Body of pancreas (tissue), 4 donors: ENCODE measurements at regions not wholly inside any gene's neighbourhood (a gene's known extent, or its start where the extent isn't known, plus 50 kb on each side); places are given as distances from the start of the nearest gene placed in this dataset.
A peak's percentile ranks its signal among the peaks of the same experiment; 100 is the strongest.

Experiments used
- ATAC-seq: fragments of 150-250 bp; one replicate; pipeline ENCODE4 v1.9.1; 2016
- DNase-seq, 4 donors: peaks; one replicate each; pipeline ENCODE4 v3.0.0-alpha.2; 2019
- H3K27ac ChIP-seq, 4 donors: fragments of 200-600 bp; sonication (generic); 1 replicate in 3 of 4; 2 replicates in 1 of 4; pipeline versions ENCODE4 v1.5.1 to v1.6.1; 2016 to 2019; ENCODE audit warnings: mild to moderate bottlenecking in 1 of 4, mixed read lengths in 1 of 4, moderate library complexity in 1 of 4
- H3K27me3 ChIP-seq, 2 donors: fragments of 200-600 bp; sonication (generic); one replicate each; pipeline ENCODE4 v1.6.0; 2016; ENCODE audit warnings: mild to moderate bottlenecking in 1 of 2
- H3K36me3 ChIP-seq, 2 donors: fragments of 200-600 bp; sonication (generic); replicated peaks in 1 of 2; 2 replicates each; pipeline ENCODE4 v1.5.1; 2016; ENCODE audit warnings: low read depth in 2 of 2; ENCODE audit not compliant: insufficient read depth in 1 of 2
- H3K4me1 ChIP-seq: fragments of 200-600 bp; sonication (generic); one replicate; pipeline ENCODE4 v1.6.0; 2016
- H3K4me3 ChIP-seq, 2 donors: fragments of 200-600 bp; sonication (generic); 1 replicate in 1 of 2; 2 replicates in 1 of 2; pipeline ENCODE4 v1.5.1; 2016 to 2019
- H3K9me3 ChIP-seq, 3 donors: fragments of 200-600 bp; sonication (generic); 1 replicate in 2 of 3; 2 replicates in 1 of 3; pipeline ENCODE4 v1.5.1; 2016
- POLR2A ChIP-seq, 3 donors: fragments of 450-650 bp; IDR thresholded peaks; one replicate each; pipeline ENCODE4 v1.6.1; 2016; ENCODE audit warnings: antibody characterized with exemption in 3 of 3, mild to moderate bottlenecking in 2 of 3
- WGBS, 2 donors: methylation state at CpG; one replicate each; pipeline ENCODE4 v1.1.5; 2017; 5-methylcytosine and 5-hydroxymethylcytosine counted together
- intact Hi-C: fragments of 100-400 bp; cut with DNase I; formaldehyde crosslinking; loops from one replicate; pipeline ENCODE4 v1.15.1; 2023
- TF ChIP-seq, protein P1 (sequence below), 7 experiments: fragments of 450-650 bp in 4 of 7; fragments of 200-600 bp in 3 of 7; sonication (generic) in 3 of 7; IDR thresholded peaks; one replicate each; pipeline ENCODE4 v1.5.1; 2016 to 2019; ENCODE audit warnings: antibody characterized with exemption in 7 of 7

DNA sequence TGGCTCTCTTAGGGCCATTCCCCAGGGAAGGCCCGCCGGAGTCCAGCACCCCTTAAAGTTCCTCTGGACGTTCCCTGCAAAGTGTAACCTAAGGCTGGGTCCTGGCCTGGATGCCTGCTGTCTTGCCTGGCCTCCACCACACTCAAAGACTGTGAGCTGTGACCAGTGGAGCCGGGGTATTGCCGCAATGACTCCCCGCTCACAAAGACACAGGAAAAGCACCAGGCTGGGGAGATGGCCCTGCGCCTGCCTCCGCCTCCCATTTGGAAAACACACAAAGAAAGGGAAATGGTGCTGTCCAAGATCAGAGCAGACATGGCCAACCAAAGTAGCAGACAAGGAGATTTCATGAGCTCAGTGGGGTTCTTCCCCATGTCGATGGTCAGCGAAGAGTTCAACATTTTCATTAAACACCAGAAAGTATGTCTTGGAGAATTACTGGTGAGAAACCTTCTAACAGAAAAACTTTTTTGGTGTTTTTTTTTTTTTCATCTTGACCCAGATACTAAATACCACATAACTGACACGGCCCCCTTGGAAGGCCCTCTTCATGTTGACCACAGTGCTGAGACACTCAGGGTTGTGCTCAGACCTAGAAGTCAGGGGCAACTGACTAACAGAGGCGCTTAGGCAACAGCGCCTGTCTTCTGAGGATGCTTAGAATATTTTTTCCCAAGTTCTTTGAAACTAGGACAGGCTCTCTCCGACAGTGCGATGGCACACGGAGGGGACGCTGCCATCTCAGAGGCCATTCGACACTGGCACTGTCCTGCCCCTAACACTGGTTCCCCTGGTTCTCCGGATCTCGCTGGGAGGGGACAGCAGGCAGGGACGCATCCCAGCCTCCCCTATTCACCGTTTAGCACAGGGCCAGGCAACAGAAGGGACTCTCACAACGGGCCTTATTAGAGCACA, 226.4 kb upstream of the ID2 start:
- H3K27ac ChIP-seq: no peak overlapping the region
- intact Hi-C loops: no loop called here

DNA sequence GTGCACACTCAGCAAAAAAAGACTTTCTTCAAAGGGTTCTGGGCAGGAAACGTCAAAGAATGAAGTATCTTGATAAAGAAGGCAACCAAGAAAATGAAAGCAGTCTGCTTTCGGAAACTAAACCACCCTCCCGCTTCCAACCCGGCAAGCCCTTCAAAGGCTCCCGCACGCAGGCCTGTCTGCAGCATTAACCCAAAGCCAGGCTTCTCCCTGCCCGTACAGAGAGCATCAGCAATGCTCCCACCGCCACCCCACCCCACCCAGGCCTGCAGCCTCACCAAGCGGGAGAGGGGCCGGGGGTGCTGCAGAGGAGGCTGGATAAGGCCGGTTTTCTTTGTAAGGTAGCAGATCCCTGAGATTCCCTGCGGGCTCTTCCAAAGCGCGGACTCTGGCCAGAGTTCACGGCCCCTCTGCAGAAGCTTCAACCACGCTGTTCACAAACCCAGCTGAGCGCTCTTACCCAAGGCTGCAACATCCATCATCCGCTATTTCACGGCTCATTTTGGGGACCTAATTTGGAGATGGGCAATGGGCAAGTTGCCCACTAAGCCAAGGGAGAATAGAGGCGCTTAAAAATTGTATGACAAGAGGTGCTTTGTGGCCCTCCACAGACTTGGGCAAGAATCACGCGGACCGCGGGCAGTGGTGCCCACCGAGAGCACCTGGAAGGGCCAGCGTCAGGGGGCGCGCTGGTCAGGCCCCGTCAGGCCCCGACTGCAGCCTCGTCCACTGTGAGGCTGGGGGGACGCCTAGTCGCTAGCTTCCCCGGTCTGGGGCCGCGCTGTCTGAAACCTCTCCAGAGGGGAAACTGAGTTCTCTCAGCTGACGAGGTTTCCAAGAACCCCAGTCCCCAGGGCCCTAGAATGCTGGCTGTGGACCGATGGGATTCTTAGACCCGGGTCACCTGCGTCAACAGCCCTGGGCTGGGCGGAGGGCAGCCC, 225.4 kb upstream of the ID2 start:
- TF ChIP-seq, protein P1, sequence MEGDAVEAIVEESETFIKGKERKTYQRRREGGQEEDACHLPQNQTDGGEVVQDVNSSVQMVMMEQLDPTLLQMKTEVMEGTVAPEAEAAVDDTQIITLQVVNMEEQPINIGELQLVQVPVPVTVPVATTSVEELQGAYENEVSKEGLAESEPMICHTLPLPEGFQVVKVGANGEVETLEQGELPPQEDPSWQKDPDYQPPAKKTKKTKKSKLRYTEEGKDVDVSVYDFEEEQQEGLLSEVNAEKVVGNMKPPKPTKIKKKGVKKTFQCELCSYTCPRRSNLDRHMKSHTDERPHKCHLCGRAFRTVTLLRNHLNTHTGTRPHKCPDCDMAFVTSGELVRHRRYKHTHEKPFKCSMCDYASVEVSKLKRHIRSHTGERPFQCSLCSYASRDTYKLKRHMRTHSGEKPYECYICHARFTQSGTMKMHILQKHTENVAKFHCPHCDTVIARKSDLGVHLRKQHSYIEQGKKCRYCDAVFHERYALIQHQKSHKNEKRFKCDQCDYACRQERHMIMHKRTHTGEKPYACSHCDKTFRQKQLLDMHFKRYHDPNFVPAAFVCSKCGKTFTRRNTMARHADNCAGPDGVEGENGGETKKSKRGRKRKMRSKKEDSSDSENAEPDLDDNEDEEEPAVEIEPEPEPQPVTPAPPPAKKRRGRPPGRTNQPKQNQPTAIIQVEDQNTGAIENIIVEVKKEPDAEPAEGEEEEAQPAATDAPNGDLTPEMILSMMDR (IDR thresholded peaks at IDR 0.05): no peak
- no peak for TF ChIP-seq POLR2A (IDR thresholded peaks at IDR 0.05)
- Histone ChIP-seq H3K9me3 (peaks cover 0 to 4% (median 0%) of the 10 kb centered on the region in 3 donors), H3K27ac (peak overlapping the region in 3 of 4 donors; percentile 51 to 74 (median 58)), H3K27me3 (no peaks in the 10 kb centered on the region), H3K4me3 (no peak overlapping the region), H3K36me3 (no peaks in the 10 kb centered on the region), H3K4me1 (peaks cover 20% of the 10 kb centered on the region)
- DNase-seq (no peak), ATAC-seq (no peak)
- intact Hi-C loops: no loop called here
- WGBS, 2 donors: 74 to 90% methylated on average over 30 to 38 of the region's 41 CpGs

More for the DNA sequence above, 226.4 kb upstream of the ID2 start:
- Histone ChIP-seq H3K4me1 (peaks cover 20% of the 10 kb centered on the region), H3K36me3 (no peaks in the 10 kb centered on the region), H3K27me3 (no peaks in the 10 kb centered on the region), H3K4me3 (no peak overlapping the region), H3K9me3 (peaks cover 0 to 4% (median 0%) of the 10 kb centered on the region in 3 donors)
- WGBS, 2 donors: 81 to 89% methylated on average over 13 to 23 of the region's 23 CpGs
- DNase-seq (no peak), ATAC-seq (no peak)
- TF ChIP-seq, protein P1 (IDR thresholded peaks at IDR 0.05): no peak
- no peak for TF ChIP-seq POLR2A (IDR thresholded peaks at IDR 0.05)

DNA sequence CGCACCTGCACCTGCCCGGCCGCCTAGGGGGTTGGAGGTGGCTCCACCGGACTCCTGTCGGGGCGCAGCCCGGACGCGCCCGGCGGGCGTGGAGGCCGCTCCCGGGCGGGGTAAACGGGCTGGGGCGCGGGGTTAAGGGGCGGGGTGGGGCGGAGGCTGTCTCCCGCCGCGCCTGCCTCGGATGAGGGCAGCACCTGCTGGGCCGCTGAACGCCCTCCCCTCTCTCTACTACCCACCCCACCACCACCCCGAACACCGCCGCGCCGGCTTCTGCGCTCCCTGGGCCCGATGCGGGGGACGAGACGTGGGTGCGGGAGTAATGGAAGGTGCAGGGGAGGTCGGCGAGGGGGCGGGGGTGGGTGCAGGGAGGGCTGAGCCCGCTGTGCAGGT, 224.8 kb upstream of the ID2 start:
- TF ChIP-seq, protein P1 (IDR thresholded peaks at IDR 0.05): no peak
- TF ChIP-seq POLR2A (IDR thresholded peaks at IDR 0.05): no peak
- intact Hi-C loops: no loop called here
- peak overlapping the region; percentile 43 to 74 (median 54) for H3K27ac ChIP-seq
- no peak overlapping the region for H3K4me3 ChIP-seq
- WGBS, 2 donors: 0 to 16% methylated on average over 6 to 33 of the region's 41 CpGs
- no peaks in the 10 kb centered on the region for H3K27me3 ChIP-seq
- ATAC-seq (peak; percentile 75), DNase-seq (peak in 3 of 4 donors; percentile 26 to 45 (median 37))
- H3K9me3 ChIP-seq: peaks cover 0 to 4% (median 0%) of the 10 kb centered on the region in 3 donors
- no peaks in the 10 kb centered on the region for H3K36me3 ChIP-seq
- peaks cover 20% of the 10 kb centered on the region for H3K4me1 ChIP-seq

DNA sequence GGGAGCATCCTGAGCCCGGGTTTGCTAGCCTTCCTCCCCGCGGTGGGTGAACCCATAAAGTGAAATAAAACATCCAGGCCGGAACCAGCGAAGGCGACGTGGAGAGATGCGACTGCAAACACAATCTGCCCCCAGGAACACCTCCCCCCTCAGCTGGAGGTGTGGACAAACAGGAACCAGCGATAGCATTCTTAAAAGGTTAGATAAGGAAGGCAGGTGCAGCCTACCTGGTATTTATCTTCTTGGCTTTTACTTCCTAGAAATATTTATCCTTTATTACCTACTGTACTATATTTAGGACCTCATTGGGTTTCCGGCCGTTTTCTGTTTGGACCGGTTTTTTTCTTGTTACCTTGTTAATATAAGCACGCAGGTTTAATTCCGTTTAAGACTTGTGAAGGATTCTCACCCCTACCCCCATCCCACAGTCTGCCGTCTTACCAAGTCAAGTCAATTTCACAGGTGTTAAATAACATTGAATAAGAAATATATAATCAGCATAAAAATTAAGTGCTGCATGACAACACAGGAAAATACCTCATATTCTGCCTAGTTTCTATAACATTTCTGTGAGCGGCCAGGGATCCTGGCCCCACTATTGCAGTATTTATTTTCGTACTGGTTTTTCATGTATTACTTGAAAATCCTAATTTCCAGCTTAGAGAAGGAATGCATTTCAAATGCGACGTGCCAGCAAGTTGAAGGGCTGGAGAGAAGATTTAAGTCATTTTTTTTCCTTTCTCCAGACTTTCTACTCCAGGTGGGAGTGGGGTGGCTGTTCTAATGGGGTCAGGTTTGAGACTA, 224.0 kb upstream of the ID2 start:
- H3K9me3 ChIP-seq: peaks cover 0 to 4% (median 0%) of the 10 kb centered on the region in 3 donors
- intact Hi-C loops: no loop called here
- TF ChIP-seq, protein P1 (IDR thresholded peaks at IDR 0.05): no peak
- peak in 2 of 3 donors; percentile 39 to 60 for TF ChIP-seq POLR2A (IDR thresholded peaks at IDR 0.05)
- no peaks in the 10 kb centered on the region for H3K36me3 ChIP-seq
- ATAC-seq (peak; percentile 87), DNase-seq (peak; percentile 53 to 66 (median 60))
- H3K27me3 ChIP-seq: no peaks in the 10 kb centered on the region
- H3K4me1 ChIP-seq: peaks cover 20% of the 10 kb centered on the region
- peak overlapping the region in 3 of 4 donors; percentile 51 to 74 (median 58) for H3K27ac ChIP-seq
- WGBS, 2 donors: 13 to 16% methylated on average over 19 of the region's 19 CpGs
- H3K4me3 ChIP-seq: no peak overlapping the region
